RWPE1 (cell line): ENCODE measurements at regions not wholly inside any gene's neighbourhood (a gene's known extent, or its start where the extent isn't known, plus 50 kb on each side); places are given as distances from the start of the nearest gene placed in this dataset.

Experiments
- CTCF ChIA-PET: fragments of 350-600 bp; sonication (Branson Sonifier 250); formaldehyde crosslinking; extraction: SDS; loops from one replicate; lab custom pipeline; 2021; lab: Yijun Ruan, JAX
- POLR2A ChIA-PET: fragments of 400-600 bp; formaldehyde crosslinking; extraction: SDS; loops from one replicate; lab custom pipeline; 2020; ENCODE audit warnings: antibody characterized with exemption; ENCODE audit not compliant: low non-redundant PET; lab: Yijun Ruan, JAX
- DNase-seq: peaks from one replicate; pipeline ENCODE4 v3.0.0; 2012; ENCODE audit warnings: low spot score
- H3K27ac ChIP-seq: fragments of 450-650 bp; 2 replicates; pipeline ENCODE4 v1.5.1; 2017
- CTCF ChIP-seq: fragments of 450-650 bp; conservative IDR thresholded peaks from 2 replicates; pipeline ENCODE4 v1.5.1; 2017; ENCODE audit warnings: low read depth, mild to moderate bottlenecking

- no peak for DNase-seq
- no peak overlapping the region for H3K27ac ChIP-seq
- CTCF ChIA-PET = no interaction called here
- TF ChIP-seq CTCF = no peak
- POLR2A ChIA-PET = no interaction called here
Measured at GRCh38 chr4:166546009-166546408, 673.0 kb downstream of the TLL1 start.

GRCh38 chr4:166577639-166578038 lies 656.7 kb downstream of the SPOCK3 start:
- ChIA-PET POLR2A (no interaction called here), CTCF (no interaction called here)
- no peak for DNase-seq
- no peak for TF ChIP-seq CTCF
- no peak overlapping the region for H3K27ac ChIP-seq

GRCh38 chr4:166585491-166585890 lies 648.8 kb downstream of the SPOCK3 start:
- ChIA-PET POLR2A (no interaction called here), CTCF (no interaction called here)
- TF ChIP-seq CTCF = no peak
- no peak for DNase-seq
- H3K27ac ChIP-seq = no peak overlapping the region

GRCh38 chr4:166594326-166594946 lies 639.9 kb downstream of the SPOCK3 start:
- DNase-seq = peak; percentile 62
- CTCF ChIA-PET = interaction anchor here (0.5 to 2.4 kb wide), 5 partner anchors 132 to 824 kb away, joined by 3 to 13 read pairs (median 3); no protein-coding TSS in a partner anchor
- H3K27ac ChIP-seq = no peak overlapping the region
- POLR2A ChIA-PET = no interaction called here
- peak; percentile 48 for TF ChIP-seq CTCF

- DNase-seq = no peak
- ChIA-PET CTCF (no interaction called here), POLR2A (no interaction called here)
- no peak overlapping the region for H3K27ac ChIP-seq
- TF ChIP-seq CTCF = no peak
Measured at GRCh38 chr4:166600264-166600663, 634.0 kb downstream of the SPOCK3 start.

GRCh38 chr4:166602068-166602467 lies 632.2 kb downstream of the SPOCK3 start:
- H3K27ac ChIP-seq = no peak overlapping the region
- DNase-seq = no peak
- CTCF ChIA-PET = no interaction called here
- POLR2A ChIA-PET = no interaction called here
- TF ChIP-seq CTCF = no peak
